22Rv1 (cell line): ENCODE measurements at regions not wholly inside any gene's neighbourhood (a gene's known extent, or its start where the extent isn't known, plus 50 kb on each side); places are given as distances from the start of the nearest gene placed in this dataset.

Source experiments
- ZFX ChIP-seq: fragments of 450-650 bp; IDR thresholded peaks from 2 replicates; pipeline ENCODE4 v1.6.1; 2017; ENCODE audit warnings: antibody characterized with exemption, borderline replicate concordance
- TF ChIP-seq, protein P1 (sequence below): fragments of 450-650 bp; IDR thresholded peaks from 2 replicates; pipeline ENCODE4 v1.5.1; 2017; ENCODE audit warnings: mild to moderate bottlenecking

DNA sequence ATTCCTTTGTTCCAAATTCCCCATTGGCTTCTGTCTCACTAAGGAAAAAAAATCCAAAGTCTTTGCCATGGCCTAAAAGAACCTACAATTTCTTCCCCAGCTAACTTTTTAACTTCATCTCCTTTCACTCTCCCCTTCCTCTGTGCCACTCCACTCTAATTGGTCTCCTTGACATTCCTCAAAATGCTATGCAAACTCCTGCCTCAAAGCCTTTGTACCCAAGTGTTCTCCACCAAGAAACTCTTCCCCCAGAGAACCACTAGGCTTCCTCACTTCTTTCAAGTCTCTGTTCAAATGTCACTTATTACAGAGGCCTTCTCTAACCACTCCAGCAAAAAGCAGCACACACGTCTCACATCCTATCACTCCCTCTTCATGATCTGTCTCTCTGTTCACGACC, 91.6 kb upstream of the NR4A3 start:
- TF ChIP-seq, protein P1, sequence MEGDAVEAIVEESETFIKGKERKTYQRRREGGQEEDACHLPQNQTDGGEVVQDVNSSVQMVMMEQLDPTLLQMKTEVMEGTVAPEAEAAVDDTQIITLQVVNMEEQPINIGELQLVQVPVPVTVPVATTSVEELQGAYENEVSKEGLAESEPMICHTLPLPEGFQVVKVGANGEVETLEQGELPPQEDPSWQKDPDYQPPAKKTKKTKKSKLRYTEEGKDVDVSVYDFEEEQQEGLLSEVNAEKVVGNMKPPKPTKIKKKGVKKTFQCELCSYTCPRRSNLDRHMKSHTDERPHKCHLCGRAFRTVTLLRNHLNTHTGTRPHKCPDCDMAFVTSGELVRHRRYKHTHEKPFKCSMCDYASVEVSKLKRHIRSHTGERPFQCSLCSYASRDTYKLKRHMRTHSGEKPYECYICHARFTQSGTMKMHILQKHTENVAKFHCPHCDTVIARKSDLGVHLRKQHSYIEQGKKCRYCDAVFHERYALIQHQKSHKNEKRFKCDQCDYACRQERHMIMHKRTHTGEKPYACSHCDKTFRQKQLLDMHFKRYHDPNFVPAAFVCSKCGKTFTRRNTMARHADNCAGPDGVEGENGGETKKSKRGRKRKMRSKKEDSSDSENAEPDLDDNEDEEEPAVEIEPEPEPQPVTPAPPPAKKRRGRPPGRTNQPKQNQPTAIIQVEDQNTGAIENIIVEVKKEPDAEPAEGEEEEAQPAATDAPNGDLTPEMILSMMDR, result no peak
- no peak for TF ChIP-seq ZFX
